HCT116 (cell line): ENCODE measurements at regions not wholly inside any gene's neighbourhood (a gene's known extent, or its start where the extent isn't known, plus 50 kb on each side); places are given as distances from the start of the nearest gene placed in this dataset.

Source experiments
- ATF3 ChIP-seq: IDR thresholded peaks from 2 replicates; pipeline ENCODE4 v1.6.1; 2012
- CEBPB ChIP-seq: IDR thresholded peaks from 2 replicates; pipeline ENCODE4 v1.6.1; 2012; ENCODE audit warnings: low read depth
- CTCF ChIP-seq, 3 experiments: fragments of 200-600 bp in 1 of 3; sonication (generic) in 1 of 3; IDR thresholded peaks in 2 of 3; conservative IDR thresholded peaks in 1 of 3; 2 replicates each; pipeline ENCODE4 v1.5.1; 2012 to 2017; ENCODE audit warnings: low read depth in 2 of 3, low read length in 2 of 3, antibody characterized with exemption in 1 of 3, borderline replicate concordance in 1 of 3, control low read depth in 1 of 3, mild to moderate bottlenecking in 1 of 3, mixed read lengths in 1 of 3, mixed run types in 1 of 3, moderate library complexity in 1 of 3; ENCODE audit not compliant: insufficient read depth in 1 of 3
- EGR1 ChIP-seq: IDR thresholded peaks from 2 replicates; pipeline ENCODE4 v1.6.1; 2012; ENCODE audit warnings: low read depth
- ELF1 ChIP-seq: IDR thresholded peaks from 2 replicates; pipeline ENCODE4 v1.6.1; 2012; ENCODE audit warnings: low read depth, borderline replicate concordance
- EZH2 ChIP-seq: fragments of 200-600 bp; sonication (generic); IDR thresholded peaks from 2 replicates; pipeline ENCODE4 v1.6.1; 2017; ENCODE audit warnings: antibody characterized with exemption, mixed run types
- POLR2A ChIP-seq: IDR thresholded peaks from 2 replicates; pipeline ENCODE4 v1.7.0; 2011; ENCODE audit warnings: borderline replicate concordance; ENCODE audit not compliant: insufficient read depth, insufficient read length; ENCODE audit errors: extremely low read depth
- POLR2AphosphoS5 ChIP-seq: IDR thresholded peaks from 2 replicates; pipeline ENCODE4 v1.6.1; 2011; ENCODE audit warnings: mild to moderate bottlenecking, low read depth, low read length, moderate library complexity
- REST ChIP-seq: IDR thresholded peaks from 2 replicates; pipeline ENCODE4 v1.6.1; 2012; ENCODE audit warnings: low read depth
- SIN3A ChIP-seq: IDR thresholded peaks from 2 replicates; pipeline ENCODE4 v1.6.1; 2012; ENCODE audit warnings: low read depth
- SP1 ChIP-seq: IDR thresholded peaks from 2 replicates; pipeline ENCODE4 v1.6.1; 2012; ENCODE audit warnings: low read depth
- YY1 ChIP-seq: IDR thresholded peaks from 2 replicates; pipeline ENCODE4 v1.6.1; 2011; ENCODE audit warnings: low read length, low read depth, moderate library complexity, mild to moderate bottlenecking; ENCODE audit not compliant: insufficient replicate concordance; ENCODE audit errors: extremely low read depth
- ZFX ChIP-seq: fragments of 450-650 bp; IDR thresholded peaks from 2 replicates; pipeline ENCODE4 v1.6.1; 2017
- ZNF274 ChIP-seq: fragments of 200-500 bp; sonication (Bioruptor generic); IDR thresholded peaks from 2 replicates; pipeline ENCODE4 v1.6.1; 2014; ENCODE audit warnings: mild to moderate bottlenecking, low read depth, low read length, inconsistent platforms

GRCh38 chr13:50400035-50400726, 384.9 kb downstream of the KCNRG start:
- no peak for TF ChIP-seq CTCF (IDR thresholded peaks at IDR 0.05 in 2 of 3, conservative IDR thresholded peaks at IDR 0.05 in 1 of 3; ENCODE audit: borderline replicate concordance in 1 of 3, insufficient read depth in 1 of 3, low read depth in 2 of 3, low read length in 2 of 3)
- TF ChIP-seq REST = no peak
- no peak for TF ChIP-seq POLR2A
- no peak for TF ChIP-seq POLR2AphosphoS5
- TF ChIP-seq ZFX = no peak
- TF ChIP-seq EZH2 = no peak
- TF ChIP-seq YY1 = no peak
- no peak for TF ChIP-seq ZNF274
- TF ChIP-seq SP1 = no peak
- no peak for TF ChIP-seq ELF1
- no peak for TF ChIP-seq EGR1
- no peak for TF ChIP-seq CEBPB
- TF ChIP-seq ATF3 = no peak
- no peak for TF ChIP-seq SIN3A
